ENCODE measurements at regions not wholly inside any gene's neighbourhood (a gene's known extent, or its start where the extent isn't known, plus 50 kb on each side); places are given as distances from the start of the nearest gene placed in this dataset.
"Not testable (repeated sequence)": the region's sequence is repeated elsewhere in the genome, so short reads cannot be mapped to it uniquely, and the experiment has no call there.

- peak in 1 of 2 donors; percentile 21 for DNase-seq (ENCODE audit: low read depth in 2 of 2)
Observed at GRCh38 chr21:5065240-5066211, 5455.9 kb upstream of the TPTE start.

GRCh38 chr21:5066682-5067251 lies 5454.6 kb upstream of the TPTE start:
- not testable (repeated sequence) for DNase-seq (ENCODE audit: low read depth in 2 of 2)

- DNase-seq (ENCODE audit: low read depth in 2 of 2): not testable (repeated sequence)
Observed at GRCh38 chr21:5067326-5068048, 5453.9 kb upstream of the TPTE start.

GRCh38 chr21:5068649-5069048 lies 5452.7 kb upstream of the TPTE start:
- not testable (repeated sequence) for DNase-seq (ENCODE audit: low read depth in 2 of 2)

- not testable (repeated sequence) for DNase-seq (ENCODE audit: low read depth in 2 of 2)
Observed at GRCh38 chr21:5071180-5071579, 5450.2 kb upstream of the TPTE start.

GRCh38 chr21:5076854-5077253 lies 5444.5 kb upstream of the TPTE start:
- not testable (repeated sequence) for DNase-seq (ENCODE audit: low read depth in 2 of 2)

GRCh38 chr21:5079361-5079760 lies 5442.0 kb upstream of the TPTE start:
- not testable (repeated sequence) for DNase-seq (ENCODE audit: low read depth in 2 of 2)

- DNase-seq (ENCODE audit: low read depth in 2 of 2): not testable (repeated sequence)
Observed at GRCh38 chr21:5080015-5080414, 5441.4 kb upstream of the TPTE start.

- not testable (repeated sequence) for DNase-seq (ENCODE audit: low read depth in 2 of 2)
Observed at GRCh38 chr21:5084246-5084645, 5437.1 kb upstream of the TPTE start.

- not testable (repeated sequence) for DNase-seq (ENCODE audit: low read depth in 2 of 2)
Observed at GRCh38 chr21:5085456-5085855, 5435.9 kb upstream of the TPTE start.

- DNase-seq (ENCODE audit: low read depth in 2 of 2): not testable (repeated sequence)
Observed at GRCh38 chr21:5086416-5086815, 5435.0 kb upstream of the TPTE start.

GRCh38 chr21:5088820-5089219 lies 5432.6 kb upstream of the TPTE start:
- DNase-seq (ENCODE audit: low read depth in 2 of 2): not testable (repeated sequence)

- not testable (repeated sequence) for DNase-seq (ENCODE audit: low read depth in 2 of 2)
Observed at GRCh38 chr21:5089399-5090089, 5431.8 kb upstream of the TPTE start.

GRCh38 chr21:5090132-5091079 lies 5431.0 kb upstream of the TPTE start:
- DNase-seq (ENCODE audit: low read depth in 2 of 2): not testable (repeated sequence)

- not testable (repeated sequence) for DNase-seq (ENCODE audit: low read depth in 2 of 2)
Observed at GRCh38 chr21:5091274-5091673, 5430.1 kb upstream of the TPTE start.

- DNase-seq (ENCODE audit: low read depth in 2 of 2): not testable (repeated sequence)
Observed at GRCh38 chr21:5095628-5096027, 5425.8 kb upstream of the TPTE start.

GRCh38 chr21:5098010-5098743 lies 5423.2 kb upstream of the TPTE start:
- not testable (repeated sequence) for DNase-seq (ENCODE audit: low read depth in 2 of 2)

- DNase-seq (ENCODE audit: low read depth in 2 of 2): not testable (repeated sequence)
Observed at GRCh38 chr21:5100604-5101174, 5420.7 kb upstream of the TPTE start.

GRCh38 chr21:5101749-5102148 lies 5419.6 kb upstream of the TPTE start:
- DNase-seq (ENCODE audit: low read depth in 2 of 2): peak; percentile 56 to 66
